IMR-90 (cell line): ENCODE measurements at regions not wholly inside any gene's neighbourhood (a gene's known extent, or its start where the extent isn't known, plus 50 kb on each side); places are given as distances from the start of the nearest gene placed in this dataset.

Source experiments
- BHLHE40 ChIP-seq: fragments of 150-350 bp; IDR thresholded peaks from 2 replicates; pipeline ENCODE4 v1.6.1; 2016; ENCODE audit warnings: mild to moderate bottlenecking, low read depth, low read length
- CTCF ChIP-seq: conservative IDR thresholded peaks from 2 replicates; pipeline ENCODE4 v1.5.1; 2012; ENCODE audit warnings: mild to moderate bottlenecking, low read depth, low read length, improper control_type of control experiment
- ELK1 ChIP-seq: fragments of 150-350 bp; IDR thresholded peaks from 2 replicates; pipeline ENCODE4 v1.6.1; 2016; ENCODE audit warnings: low read depth, mild to moderate bottlenecking, low read length, moderate library complexity, borderline replicate concordance
- FOS ChIP-seq: fragments of 150-350 bp; IDR thresholded peaks from 2 replicates; pipeline ENCODE4 v1.6.1; 2016; ENCODE audit warnings: low read depth, low read length
- MAFK ChIP-seq: IDR thresholded peaks from 2 replicates; pipeline ENCODE4 v1.6.1; 2012; ENCODE audit warnings: low read depth, low read length, improper control_type of control experiment
- MXI1 ChIP-seq: IDR thresholded peaks from 2 replicates; pipeline ENCODE4 v1.6.1; 2012; ENCODE audit warnings: low read depth, mild to moderate bottlenecking, low read length, moderate library complexity, borderline replicate concordance
- NFE2L2 ChIP-seq: fragments of 150-350 bp; IDR thresholded peaks from 2 replicates; pipeline ENCODE4 v1.6.1; 2016; ENCODE audit warnings: low read depth, mild to moderate bottlenecking, low read length
- POLR2A ChIP-seq: IDR thresholded peaks from 2 replicates; pipeline ENCODE4 v1.6.1; 2012; ENCODE audit warnings: mild to moderate bottlenecking, low read depth, low read length
- RCOR1 ChIP-seq: IDR thresholded peaks from 2 replicates; pipeline ENCODE4 v1.6.1; 2012; ENCODE audit warnings: mild to moderate bottlenecking, low read length, improper control_type of control experiment; ENCODE audit not compliant: insufficient replicate concordance
- USF2 ChIP-seq: fragments of 150-350 bp; IDR thresholded peaks from 2 replicates; pipeline ENCODE4 v1.6.1; 2017; ENCODE audit warnings: mild to moderate bottlenecking, antibody characterized with exemption, low read length, low read depth

- TF ChIP-seq CTCF = no peak
- no peak for TF ChIP-seq RCOR1
- TF ChIP-seq NFE2L2 = no peak
- TF ChIP-seq MAFK = no peak
- no peak for TF ChIP-seq MXI1
- no peak for TF ChIP-seq FOS
- TF ChIP-seq POLR2A = no peak
- no peak for TF ChIP-seq ELK1
- no peak for TF ChIP-seq BHLHE40
- TF ChIP-seq USF2 = no peak
Observed at GRCh38 chr2:144645083-144645778, 125.3 kb upstream of the ZEB2 start.
